ENCODE measurements at regions not wholly inside any gene's neighbourhood (a gene's known extent, or its start where the extent isn't known, plus 50 kb on each side); places are given as distances from the start of the nearest gene placed in this dataset.
A peak's percentile ranks its signal among the peaks of the same experiment; 100 is the strongest.

GRCh38 chr3:11929531-11929930 is 74.7 kb upstream of the SYN2 start:
- Histone ChIP-seq H3K36me3 (no peaks in the 10 kb centered on the region), H3K27me3 (no peaks in the 10 kb centered on the region), H3K4me3 (no peak overlapping the region), H3K4me1 (no peaks in the 10 kb centered on the region), H3K27ac (no peak overlapping the region), H3K9me3 (no peaks in the 10 kb centered on the region)
- TF ChIP-seq CTCF (IDR thresholded peaks at IDR 0.05), result no peak
- no peak for DNase-seq (ENCODE audit: low spot score)

GRCh38 chr3:11930084-11930483 is 74.1 kb upstream of the SYN2 start:
- Histone ChIP-seq H3K9me3 (no peaks in the 10 kb centered on the region), H3K27ac (no peak overlapping the region), H3K4me3 (no peak overlapping the region), H3K36me3 (no peaks in the 10 kb centered on the region), H3K27me3 (no peaks in the 10 kb centered on the region), H3K4me1 (no peaks in the 10 kb centered on the region)
- TF ChIP-seq CTCF (IDR thresholded peaks at IDR 0.05), result no peak
- no peak for DNase-seq (ENCODE audit: low spot score)

GRCh38 chr3:11932636-11933035 is 71.6 kb upstream of the SYN2 start:
- DNase-seq (ENCODE audit: low spot score), result no peak
- TF ChIP-seq CTCF (IDR thresholded peaks at IDR 0.05), result no peak
- Histone ChIP-seq H3K4me3 (no peak overlapping the region), H3K4me1 (no peaks in the 10 kb centered on the region), H3K36me3 (no peaks in the 10 kb centered on the region), H3K27ac (no peak overlapping the region), H3K9me3 (no peaks in the 10 kb centered on the region), H3K27me3 (no peaks in the 10 kb centered on the region)

GRCh38 chr3:11933529-11933928 is 70.7 kb upstream of the SYN2 start:
- Histone ChIP-seq H3K4me1 (no peaks in the 10 kb centered on the region), H3K27me3 (no peaks in the 10 kb centered on the region), H3K27ac (no peak overlapping the region), H3K36me3 (no peaks in the 10 kb centered on the region), H3K4me3 (no peak overlapping the region), H3K9me3 (no peaks in the 10 kb centered on the region)
- no peak for DNase-seq (ENCODE audit: low spot score)
- TF ChIP-seq CTCF (IDR thresholded peaks at IDR 0.05), result no peak

GRCh38 chr3:11944052-11944673 is 60.0 kb upstream of the SYN2 start:
- H3K9me3 ChIP-seq, result no peaks in the 10 kb centered on the region
- no peak for DNase-seq (ENCODE audit: low spot score)
- no peak overlapping the region for H3K4me3 ChIP-seq
- H3K36me3 ChIP-seq, result no peaks in the 10 kb centered on the region
- no peak overlapping the region for H3K27ac ChIP-seq
- H3K4me1 ChIP-seq, result no peaks in the 10 kb centered on the region
- peak in 1 of 2 donors; percentile 65 for TF ChIP-seq CTCF (IDR thresholded peaks at IDR 0.05)
- H3K27me3 ChIP-seq, result no peaks in the 10 kb centered on the region

GRCh38 chr3:11948331-11948730 is 55.9 kb upstream of the SYN2 start:
- H3K4me1 ChIP-seq, result no peaks in the 10 kb centered on the region
- no peak overlapping the region for H3K4me3 ChIP-seq
- DNase-seq (ENCODE audit: low spot score), result no peak
- H3K36me3 ChIP-seq, result no peaks in the 10 kb centered on the region
- H3K9me3 ChIP-seq, result no peaks in the 10 kb centered on the region
- H3K27ac ChIP-seq, result no peak overlapping the region
- H3K27me3 ChIP-seq, result no peaks in the 10 kb centered on the region
- TF ChIP-seq CTCF (IDR thresholded peaks at IDR 0.05), result no peak

Data from right atrium auricular region (tissue), 2 donors.